ENCODE measurements at regions not wholly inside any gene's neighbourhood (a gene's known extent, or its start where the extent isn't known, plus 50 kb on each side); places are given as distances from the start of the nearest gene placed in this dataset.
A peak's percentile ranks its signal among the peaks of the same experiment; 100 is the strongest.

GRCh38 chr4:149975172-149975571 is 103.1 kb upstream of the DCLK2 start:
- Mint-ChIP-seq H3K27me3 (ENCODE audit: unreplicated experiment) (no peaks in the 10 kb centered on the region), H3K4me1 (ENCODE audit: low read depth, unreplicated experiment) (no peaks in the 10 kb centered on the region), H3K27ac (ENCODE audit: unreplicated experiment) (no peak overlapping the region), H3K9me3 (ENCODE audit: low read depth, unreplicated experiment) (no peaks in the 10 kb centered on the region), H3K36me3 (ENCODE audit: insufficient read depth, unreplicated experiment) (no peaks in the 10 kb centered on the region), H3K4me3 (ENCODE audit: low read depth, unreplicated experiment) (no peak overlapping the region)
- CTCF ChIA-PET = no interaction called here
- no peak for DNase-seq
- intact Hi-C loops (cut with micrococcal nuclease; ENCODE audit: unreplicated experiment) = no loop called here
- no peak for TF ChIP-seq CTCF (IDR thresholded peaks at IDR 0.05; ENCODE audit: unreplicated experiment)
- BruUV-seq (replicated peaks) = no TSS peak

GRCh38 chr4:149980121-149980682 is 98.0 kb upstream of the DCLK2 start:
- H3K27me3 Mint-ChIP-seq (ENCODE audit: unreplicated experiment) = no peaks in the 10 kb centered on the region
- no TSS peak for BruUV-seq (replicated peaks)
- no peaks in the 10 kb centered on the region for H3K9me3 Mint-ChIP-seq (ENCODE audit: low read depth, unreplicated experiment)
- H3K4me3 Mint-ChIP-seq (ENCODE audit: low read depth, unreplicated experiment) = no peak overlapping the region
- intact Hi-C loops (cut with micrococcal nuclease; ENCODE audit: unreplicated experiment) = no loop called here
- TF ChIP-seq CTCF (IDR thresholded peaks at IDR 0.05; ENCODE audit: unreplicated experiment) = peak; percentile 6
- CTCF ChIA-PET = no interaction called here
- H3K27ac Mint-ChIP-seq (ENCODE audit: unreplicated experiment) = no peak overlapping the region
- no peaks in the 10 kb centered on the region for H3K4me1 Mint-ChIP-seq (ENCODE audit: low read depth, unreplicated experiment)
- no peak for DNase-seq
- H3K36me3 Mint-ChIP-seq (ENCODE audit: insufficient read depth, unreplicated experiment) = no peaks in the 10 kb centered on the region

- Mint-ChIP-seq H3K27me3 (ENCODE audit: unreplicated experiment) (no peaks in the 10 kb centered on the region), H3K4me1 (ENCODE audit: low read depth, unreplicated experiment) (no peaks in the 10 kb centered on the region), H3K36me3 (ENCODE audit: insufficient read depth, unreplicated experiment) (no peaks in the 10 kb centered on the region), H3K4me3 (ENCODE audit: low read depth, unreplicated experiment) (no peak overlapping the region), H3K9me3 (ENCODE audit: low read depth, unreplicated experiment) (no peaks in the 10 kb centered on the region), H3K27ac (ENCODE audit: unreplicated experiment) (no peak overlapping the region)
- CTCF ChIA-PET = no interaction called here
- TF ChIP-seq CTCF (IDR thresholded peaks at IDR 0.05; ENCODE audit: unreplicated experiment) = no peak
- DNase-seq = peak; percentile 51
- intact Hi-C loops (cut with micrococcal nuclease; ENCODE audit: unreplicated experiment) = no loop called here
- no TSS peak for BruUV-seq (replicated peaks)
Observed at GRCh38 chr4:149980941-149981340, 97.3 kb upstream of the DCLK2 start.

GRCh38 chr4:149983401-149983800 is 94.8 kb upstream of the DCLK2 start:
- no peaks in the 10 kb centered on the region for H3K4me1 Mint-ChIP-seq (ENCODE audit: low read depth, unreplicated experiment)
- H3K27me3 Mint-ChIP-seq (ENCODE audit: unreplicated experiment) = no peaks in the 10 kb centered on the region
- DNase-seq = no peak
- H3K36me3 Mint-ChIP-seq (ENCODE audit: insufficient read depth, unreplicated experiment) = no peaks in the 10 kb centered on the region
- H3K9me3 Mint-ChIP-seq (ENCODE audit: low read depth, unreplicated experiment) = no peaks in the 10 kb centered on the region
- CTCF ChIA-PET = no interaction called here
- no peak overlapping the region for H3K4me3 Mint-ChIP-seq (ENCODE audit: low read depth, unreplicated experiment)
- TF ChIP-seq CTCF (IDR thresholded peaks at IDR 0.05; ENCODE audit: unreplicated experiment) = no peak
- BruUV-seq (replicated peaks) = no TSS peak
- intact Hi-C loops (cut with micrococcal nuclease; ENCODE audit: unreplicated experiment) = no loop called here
- no peak overlapping the region for H3K27ac Mint-ChIP-seq (ENCODE audit: unreplicated experiment)

All from Calu3 (cell line).